GM18520 (cell line): ENCODE measurements at regions not wholly inside any gene's neighbourhood (a gene's known extent, or its start where the extent isn't known, plus 50 kb on each side); places are given as distances from the start of the nearest gene placed in this dataset.
A peak's percentile ranks its signal among the peaks of the same experiment; 100 is the strongest.

Source experiments
- ATAC-seq: cut with Tn5 transposase; IDR thresholded peaks from one replicate; pipeline ENCODE4 v1.9.1; 2021; ENCODE audit not compliant: unreplicated experiment

DNA sequence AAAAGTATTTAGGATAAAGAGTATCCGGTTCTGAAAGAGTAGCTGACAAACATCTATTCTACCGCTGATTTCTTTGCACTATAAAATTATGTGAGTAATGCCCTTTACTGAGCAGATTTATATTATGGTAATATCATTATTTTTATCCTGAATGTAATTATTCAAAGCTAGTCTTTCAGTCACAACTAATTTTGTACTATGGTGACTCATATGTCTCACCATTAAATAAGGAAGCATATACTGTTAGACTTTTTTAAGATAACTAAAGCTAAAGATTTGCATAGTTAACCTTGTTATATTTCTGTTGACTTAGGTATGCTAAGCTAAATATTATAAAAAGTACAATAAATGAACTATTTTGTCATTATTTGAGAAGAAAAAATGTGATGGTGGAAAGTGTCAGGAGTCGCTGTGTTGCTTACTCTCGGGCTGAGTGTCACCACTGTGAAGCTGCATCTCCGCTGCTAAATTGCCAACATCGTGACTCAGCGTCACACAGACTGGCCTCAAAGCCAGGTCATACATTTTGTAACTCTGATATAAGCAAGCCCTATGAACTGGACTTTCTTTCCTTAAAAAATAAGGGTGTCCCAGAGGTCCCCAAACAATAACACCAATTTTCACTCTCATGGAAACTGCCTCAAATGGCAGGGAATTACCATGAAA lies 69.1 kb upstream of the SSTR1 start:
- ATAC-seq: peak; percentile 45

DNA sequence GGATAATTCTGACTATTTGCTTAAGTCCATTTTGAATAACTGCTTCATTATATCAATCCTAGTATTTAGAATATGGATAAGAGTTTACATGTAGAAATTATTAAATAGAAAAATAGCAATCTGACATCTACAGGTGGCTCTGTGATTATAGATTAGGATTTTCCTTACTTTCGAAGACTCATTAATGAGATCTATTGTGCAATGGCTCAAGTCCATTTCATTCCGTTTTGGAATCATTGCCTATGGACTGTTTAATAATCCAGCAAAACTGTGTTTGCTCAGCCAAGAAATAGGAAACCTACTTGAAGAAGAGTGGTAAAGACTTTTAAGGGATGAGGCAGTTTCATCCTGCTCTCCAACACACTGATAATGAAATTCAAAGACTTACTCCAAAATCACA lies 67.8 kb upstream of the SSTR1 start:
- ATAC-seq: no peak

- ATAC-seq: no peak
These were observed 64.5 kb upstream of the SSTR1 start for GRCh38 chr14:38143170-38143569.

- ATAC-seq: no peak
These were observed 63.8 kb upstream of the SSTR1 start for GRCh38 chr14:38143659-38144505.

DNA sequence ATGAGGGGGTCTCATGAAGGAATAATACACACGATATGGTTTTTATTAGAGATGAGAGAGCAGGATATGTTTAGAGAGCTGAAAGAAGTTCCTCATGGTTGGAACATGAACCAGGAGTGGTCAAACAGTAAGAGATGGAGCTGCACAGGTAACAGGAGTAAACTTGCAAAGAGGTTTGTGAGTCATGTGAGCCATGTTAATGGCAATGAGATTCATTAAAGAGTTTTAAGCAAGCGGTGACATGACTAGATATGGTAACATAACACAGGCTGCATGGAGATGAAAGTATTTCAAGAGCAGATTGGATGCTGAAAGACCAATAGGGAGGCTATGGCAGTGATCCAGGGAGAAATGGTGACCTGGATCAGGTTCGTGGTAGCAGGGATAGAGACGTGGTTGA lies 62.6 kb upstream of the SSTR1 start:
- no peak for ATAC-seq

DNA sequence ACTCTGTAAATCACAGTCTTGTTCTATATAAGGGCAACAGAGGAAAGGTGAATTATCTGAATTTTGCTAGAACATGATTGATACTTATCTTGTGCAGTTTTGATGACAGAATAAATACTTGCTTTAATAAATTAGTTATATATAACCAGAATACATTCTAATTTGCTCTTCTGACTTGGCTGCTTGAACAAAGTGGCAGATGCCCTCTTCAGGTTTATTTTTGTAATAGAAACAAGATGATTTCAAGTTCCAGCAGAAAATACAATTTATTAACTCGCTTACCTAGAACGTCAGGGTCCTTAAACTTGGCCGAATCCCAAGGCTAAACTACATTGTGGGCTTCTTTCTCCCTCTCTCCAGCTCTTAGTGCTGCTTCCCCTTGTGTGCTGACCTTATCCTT lies 57.6 kb upstream of the SSTR1 start:
- ATAC-seq: no peak
